ENCODE measurements at regions not wholly inside any gene's neighbourhood (a gene's known extent, or its start where the extent isn't known, plus 50 kb on each side); places are given as distances from the start of the nearest gene placed in this dataset.

- TF ChIP-seq MAX (IDR thresholded peaks at IDR 0.05) (no peak), YY1 (IDR thresholded peaks at IDR 0.05; ENCODE audit: low read depth) (no peak), RAD21 (IDR thresholded peaks at IDR 0.05; ENCODE audit: low read depth) (no peak), CEBPB (IDR thresholded peaks at IDR 0.05) (no peak)
- TF ChIP-seq, protein P1, sequence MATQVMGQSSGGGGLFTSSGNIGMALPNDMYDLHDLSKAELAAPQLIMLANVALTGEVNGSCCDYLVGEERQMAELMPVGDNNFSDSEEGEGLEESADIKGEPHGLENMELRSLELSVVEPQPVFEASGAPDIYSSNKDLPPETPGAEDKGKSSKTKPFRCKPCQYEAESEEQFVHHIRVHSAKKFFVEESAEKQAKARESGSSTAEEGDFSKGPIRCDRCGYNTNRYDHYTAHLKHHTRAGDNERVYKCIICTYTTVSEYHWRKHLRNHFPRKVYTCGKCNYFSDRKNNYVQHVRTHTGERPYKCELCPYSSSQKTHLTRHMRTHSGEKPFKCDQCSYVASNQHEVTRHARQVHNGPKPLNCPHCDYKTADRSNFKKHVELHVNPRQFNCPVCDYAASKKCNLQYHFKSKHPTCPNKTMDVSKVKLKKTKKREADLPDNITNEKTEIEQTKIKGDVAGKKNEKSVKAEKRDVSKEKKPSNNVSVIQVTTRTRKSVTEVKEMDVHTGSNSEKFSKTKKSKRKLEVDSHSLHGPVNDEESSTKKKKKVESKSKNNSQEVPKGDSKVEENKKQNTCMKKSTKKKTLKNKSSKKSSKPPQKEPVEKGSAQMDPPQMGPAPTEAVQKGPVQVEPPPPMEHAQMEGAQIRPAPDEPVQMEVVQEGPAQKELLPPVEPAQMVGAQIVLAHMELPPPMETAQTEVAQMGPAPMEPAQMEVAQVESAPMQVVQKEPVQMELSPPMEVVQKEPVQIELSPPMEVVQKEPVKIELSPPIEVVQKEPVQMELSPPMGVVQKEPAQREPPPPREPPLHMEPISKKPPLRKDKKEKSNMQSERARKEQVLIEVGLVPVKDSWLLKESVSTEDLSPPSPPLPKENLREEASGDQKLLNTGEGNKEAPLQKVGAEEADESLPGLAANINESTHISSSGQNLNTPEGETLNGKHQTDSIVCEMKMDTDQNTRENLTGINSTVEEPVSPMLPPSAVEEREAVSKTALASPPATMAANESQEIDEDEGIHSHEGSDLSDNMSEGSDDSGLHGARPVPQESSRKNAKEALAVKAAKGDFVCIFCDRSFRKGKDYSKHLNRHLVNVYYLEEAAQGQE (IDR thresholded peaks at IDR 0.05; ENCODE audit: low read depth), result no peak
- TF ChIP-seq, protein P2, sequence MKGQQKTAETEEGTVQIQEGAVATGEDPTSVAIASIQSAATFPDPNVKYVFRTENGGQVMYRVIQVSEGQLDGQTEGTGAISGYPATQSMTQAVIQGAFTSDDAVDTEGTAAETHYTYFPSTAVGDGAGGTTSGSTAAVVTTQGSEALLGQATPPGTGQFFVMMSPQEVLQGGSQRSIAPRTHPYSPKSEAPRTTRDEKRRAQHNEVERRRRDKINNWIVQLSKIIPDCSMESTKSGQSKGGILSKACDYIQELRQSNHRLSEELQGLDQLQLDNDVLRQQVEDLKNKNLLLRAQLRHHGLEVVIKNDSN (IDR thresholded peaks at IDR 0.05), result no peak
Observed at GRCh38 chr2:14569294-14569693, 63.2 kb upstream of the LRATD1 start.

DNA sequence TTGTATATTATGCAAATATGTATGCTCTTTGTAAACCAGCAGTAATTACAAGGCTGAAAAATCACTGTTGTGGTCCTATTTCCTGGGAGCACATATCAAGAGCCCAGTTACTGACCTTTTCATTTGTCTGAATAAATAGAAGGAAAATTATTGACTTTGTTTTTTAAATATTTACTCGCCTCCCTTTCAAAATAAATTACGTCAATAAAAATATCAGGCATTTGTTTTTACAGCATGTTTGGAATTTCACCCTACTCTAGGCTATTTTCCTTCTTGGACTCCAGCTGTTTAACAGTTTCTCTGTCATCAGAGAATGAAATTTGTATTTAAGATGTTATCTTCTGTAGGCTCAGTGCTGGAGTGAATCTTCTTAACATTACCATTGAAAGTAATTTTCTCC, 59.9 kb upstream of the LRATD1 start:
- no peak for TF ChIP-seq NFIC (IDR thresholded peaks at IDR 0.05)
- TF ChIP-seq TAF1 (IDR thresholded peaks at IDR 0.05; ENCODE audit: low read depth), result no peak
- TF ChIP-seq RAD21 (IDR thresholded peaks at IDR 0.05; ENCODE audit: low read depth), result no peak
- no peak for TF ChIP-seq EP300 (IDR thresholded peaks at IDR 0.05; ENCODE audit: borderline replicate concordance)
- no peak for TF ChIP-seq YY1 (IDR thresholded peaks at IDR 0.05; ENCODE audit: low read depth)
- no peak for TF ChIP-seq ZBTB7A (IDR thresholded peaks at IDR 0.05; ENCODE audit: low read depth)
- TF ChIP-seq TCF12 (IDR thresholded peaks at IDR 0.05; ENCODE audit: low read depth), result no peak
- TF ChIP-seq, protein P2 (IDR thresholded peaks at IDR 0.05), result no peak

DNA sequence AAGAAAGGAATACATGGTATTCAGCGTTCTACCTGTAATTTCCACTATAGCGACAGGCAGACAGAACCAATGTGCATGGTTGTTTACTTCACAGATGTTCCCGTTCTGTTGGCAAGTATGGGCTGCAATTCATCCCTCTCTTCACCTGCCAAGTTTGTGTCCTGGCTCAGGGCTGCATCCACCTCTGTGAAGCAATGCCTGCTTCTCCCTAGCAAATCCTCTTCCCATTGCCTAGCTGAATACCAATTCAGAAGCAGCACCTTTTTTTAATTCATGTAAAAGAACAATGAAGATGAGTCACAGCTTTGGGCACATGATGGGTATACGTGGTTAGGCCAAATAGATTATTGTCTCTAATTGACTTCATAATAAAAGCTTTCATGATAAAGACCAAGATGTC, 54.7 kb upstream of the LRATD1 start:
- TF ChIP-seq FOXM1 (IDR thresholded peaks at IDR 0.05; ENCODE audit: borderline replicate concordance, low read depth) (no peak), TEAD4 (IDR thresholded peaks at IDR 0.05) (no peak), EP300 (IDR thresholded peaks at IDR 0.05; ENCODE audit: borderline replicate concordance) (no peak), CEBPB (IDR thresholded peaks at IDR 0.05) (no peak), TCF12 (IDR thresholded peaks at IDR 0.05; ENCODE audit: low read depth) (no peak), EGR1 (IDR thresholded peaks at IDR 0.05) (no peak), NFIC (IDR thresholded peaks at IDR 0.05) (no peak)
- TF ChIP-seq, protein P2 (IDR thresholded peaks at IDR 0.05), result no peak

Data from Ishikawa (cell line).